ACC112 (cell line): ENCODE measurements at regions not wholly inside any gene's neighbourhood (a gene's known extent, or its start where the extent isn't known, plus 50 kb on each side); places are given as distances from the start of the nearest gene placed in this dataset.

Experiments used
- H2AFZ ChIP-seq: fragments of 200-600 bp; sonication (generic); one replicate; pipeline ENCODE4 v1.6.0; 2017; ENCODE audit warnings: antibody characterized with exemption, low read length; ENCODE audit not compliant: unreplicated experiment
- H3K27ac ChIP-seq: fragments of 200-600 bp; sonication (generic); 2 replicates; pipeline ENCODE4 v1.5.1; 2014; ENCODE audit warnings: low read depth, mild to moderate bottlenecking, antibody characterized with exemption, low read length, moderate library complexity
- H3K27me3 ChIP-seq: fragments of 200-600 bp; sonication (generic); 2 replicates; pipeline ENCODE4 v1.6.1; 2014; ENCODE audit warnings: mild to moderate bottlenecking, antibody characterized with exemption, low read length, moderate library complexity, mixed read lengths; ENCODE audit not compliant: insufficient read depth
- H3K36me3 ChIP-seq: fragments of 200-600 bp; sonication (generic); 2 replicates; pipeline ENCODE4 v1.6.1; 2016; ENCODE audit warnings: mild to moderate bottlenecking, antibody characterized with exemption, low read length, moderate library complexity, mixed read lengths; ENCODE audit not compliant: insufficient read depth
- H3K4me1 ChIP-seq: fragments of 200-600 bp; sonication (generic); one replicate; pipeline ENCODE4 v1.6.1; 2016; ENCODE audit warnings: low read length, mixed read lengths; ENCODE audit not compliant: insufficient read depth, unreplicated experiment, control insufficient read depth
- H3K4me3 ChIP-seq: fragments of 200-600 bp; sonication (generic); 2 replicates; pipeline ENCODE4 v1.5.1; 2014; ENCODE audit warnings: mild to moderate bottlenecking, low read depth, low read length
- H3K79me2 ChIP-seq: fragments of 200-600 bp; sonication (generic); one replicate; pipeline ENCODE4 v1.6.0; 2016; ENCODE audit warnings: low read length; ENCODE audit not compliant: control insufficient read depth, unreplicated experiment, insufficient read depth

DNA sequence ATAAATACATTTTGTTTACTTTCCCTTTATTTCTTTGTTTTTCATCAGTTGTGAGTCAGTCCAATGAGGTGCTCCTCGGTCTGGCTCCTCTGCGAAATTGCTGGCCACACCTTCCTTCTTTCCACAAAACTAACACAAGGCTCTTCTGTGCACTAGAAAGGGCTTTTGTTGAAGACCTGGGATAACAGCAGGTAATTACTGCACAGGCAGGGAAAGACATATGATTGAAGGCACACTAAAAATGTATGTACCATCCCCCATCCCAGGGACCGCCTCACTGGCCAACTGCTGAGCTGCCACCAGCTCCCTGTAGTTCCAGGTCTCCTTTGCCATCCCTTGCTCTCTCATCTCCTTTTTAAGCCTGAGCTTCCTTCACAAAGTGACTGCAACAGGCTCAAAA lies 180.5 kb downstream of the EFNB2 start:
- Histone ChIP-seq H3K27ac (no peak overlapping the region), H3K4me1 (peaks cover 6% of the 10 kb centered on the region), H3K79me2 (no peaks in the 10 kb centered on the region), H3K4me3 (no peak overlapping the region), H2AFZ (no peak overlapping the region), H3K36me3 (no peaks in the 10 kb centered on the region), H3K27me3 (peaks cover 17% of the 10 kb centered on the region)

DNA sequence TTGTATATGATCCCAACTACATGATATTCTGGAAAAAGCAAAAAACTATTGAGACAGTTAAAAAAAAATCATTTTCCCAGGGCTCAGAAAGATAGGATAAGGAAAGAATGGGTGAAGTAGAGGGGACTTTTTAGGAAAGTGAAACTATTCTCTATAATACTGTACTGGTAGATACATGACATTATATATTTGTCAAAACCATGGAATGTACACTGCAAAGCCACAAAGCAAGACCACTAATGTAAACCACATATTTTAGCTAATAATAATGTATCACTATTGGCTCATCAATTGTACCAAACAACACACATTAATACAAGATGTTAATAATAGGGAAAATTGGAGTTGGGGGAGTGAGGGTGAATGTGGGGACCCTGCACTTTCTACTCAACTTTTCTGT lies 182.6 kb downstream of the EFNB2 start:
- H3K27me3 ChIP-seq = peaks cover 39% of the 10 kb centered on the region
- no peak overlapping the region for H3K4me3 ChIP-seq
- peaks cover 6% of the 10 kb centered on the region for H3K4me1 ChIP-seq
- H3K27ac ChIP-seq = no peak overlapping the region
- no peak overlapping the region for H2AFZ ChIP-seq
- no peaks in the 10 kb centered on the region for H3K79me2 ChIP-seq
- no peaks in the 10 kb centered on the region for H3K36me3 ChIP-seq

DNA sequence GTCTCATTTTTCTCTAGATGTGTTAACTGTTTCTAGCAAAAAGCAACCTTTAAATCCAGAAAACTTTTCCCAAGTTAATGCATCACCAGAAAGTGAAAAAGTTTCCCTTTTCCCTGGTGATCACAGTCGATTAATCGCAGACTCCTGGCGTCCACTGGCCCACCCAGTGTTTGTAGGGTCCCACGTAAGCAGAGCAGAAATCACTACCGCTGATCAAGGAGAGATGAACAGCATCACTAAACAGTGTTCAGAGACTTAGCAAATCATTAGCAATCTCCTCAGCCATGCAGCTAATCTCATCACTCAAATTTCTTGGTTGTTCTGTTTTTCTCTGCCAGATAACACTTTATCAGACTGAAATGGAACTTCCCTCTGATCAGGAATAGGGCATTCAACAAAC lies 184.2 kb downstream of the EFNB2 start:
- Histone ChIP-seq H3K79me2 (no peaks in the 10 kb centered on the region), H2AFZ (no peak overlapping the region), H3K4me1 (no peaks in the 10 kb centered on the region), H3K36me3 (no peaks in the 10 kb centered on the region), H3K27ac (no peak overlapping the region), H3K4me3 (no peak overlapping the region), H3K27me3 (peaks cover 50% of the 10 kb centered on the region)

DNA sequence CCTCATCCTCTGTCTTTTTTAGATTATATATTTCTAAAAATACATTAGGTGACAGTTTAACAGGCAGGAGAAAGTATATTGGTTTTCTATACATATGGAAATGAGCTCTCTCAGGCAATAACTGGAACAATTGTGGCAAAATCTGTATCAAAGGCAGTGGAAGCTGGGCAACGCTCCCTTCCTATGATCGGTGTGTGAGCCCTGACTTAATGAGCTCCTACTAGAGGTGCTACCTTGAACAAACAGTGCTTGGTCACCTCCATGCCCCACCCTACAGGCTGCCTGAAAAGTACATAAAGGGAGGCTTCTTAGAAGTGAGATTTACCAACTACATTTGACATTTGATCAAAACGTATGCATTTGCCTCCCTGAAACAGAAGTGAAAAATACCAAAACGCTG lies 185.3 kb downstream of the EFNB2 start:
- Histone ChIP-seq H3K4me3 (no peak overlapping the region), H3K27me3 (peaks cover 50% of the 10 kb centered on the region), H3K4me1 (no peaks in the 10 kb centered on the region), H3K27ac (no peak overlapping the region), H3K36me3 (no peaks in the 10 kb centered on the region), H3K79me2 (no peaks in the 10 kb centered on the region), H2AFZ (no peak overlapping the region)

DNA sequence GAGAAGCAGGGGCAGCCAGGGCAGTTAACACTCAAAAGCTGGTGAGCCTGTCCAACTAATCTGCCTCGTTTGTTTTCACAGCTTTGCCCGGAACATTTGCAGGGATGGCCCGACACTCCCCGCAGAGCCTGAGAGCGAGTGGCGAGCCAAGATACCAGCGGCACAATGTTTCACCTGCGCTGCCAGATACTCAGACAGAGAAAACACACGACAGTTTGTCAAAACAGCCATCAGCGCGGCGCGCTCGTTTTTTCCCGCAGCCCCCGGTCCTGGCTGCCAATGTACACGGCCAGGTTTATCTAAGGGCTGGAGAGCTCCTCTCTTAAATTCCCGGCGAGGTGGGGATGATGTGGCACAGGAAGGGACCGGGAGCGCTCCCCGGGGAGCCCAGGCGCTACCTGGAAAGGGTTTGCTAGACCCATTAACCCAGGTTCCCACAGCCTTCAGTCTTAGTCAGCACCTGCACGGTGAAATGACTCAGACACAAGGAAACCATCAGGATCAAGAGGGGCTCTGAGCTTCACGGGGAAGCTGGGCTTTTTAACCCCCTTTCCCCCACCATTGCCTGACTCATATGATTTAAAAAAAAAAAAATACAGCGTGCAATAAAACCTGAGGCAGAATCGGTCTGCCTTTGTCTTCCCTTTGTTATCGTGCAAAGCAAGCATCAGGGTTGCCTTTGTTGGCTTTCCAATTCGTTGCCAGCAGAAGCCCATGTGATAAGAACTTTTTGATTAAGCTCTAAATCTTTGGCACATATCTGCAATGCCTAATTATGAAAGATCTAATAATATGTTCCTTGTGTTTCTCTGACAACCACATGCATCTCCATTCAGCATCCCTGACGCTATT lies 186.2 kb downstream of the EFNB2 start:
- Histone ChIP-seq H3K27ac (no peak overlapping the region), H3K79me2 (no peaks in the 10 kb centered on the region), H3K4me1 (no peaks in the 10 kb centered on the region), H3K27me3 (peaks cover 50% of the 10 kb centered on the region), H3K36me3 (no peaks in the 10 kb centered on the region), H3K4me3 (peak overlapping the region; percentile 41), H2AFZ (no peak overlapping the region)

DNA sequence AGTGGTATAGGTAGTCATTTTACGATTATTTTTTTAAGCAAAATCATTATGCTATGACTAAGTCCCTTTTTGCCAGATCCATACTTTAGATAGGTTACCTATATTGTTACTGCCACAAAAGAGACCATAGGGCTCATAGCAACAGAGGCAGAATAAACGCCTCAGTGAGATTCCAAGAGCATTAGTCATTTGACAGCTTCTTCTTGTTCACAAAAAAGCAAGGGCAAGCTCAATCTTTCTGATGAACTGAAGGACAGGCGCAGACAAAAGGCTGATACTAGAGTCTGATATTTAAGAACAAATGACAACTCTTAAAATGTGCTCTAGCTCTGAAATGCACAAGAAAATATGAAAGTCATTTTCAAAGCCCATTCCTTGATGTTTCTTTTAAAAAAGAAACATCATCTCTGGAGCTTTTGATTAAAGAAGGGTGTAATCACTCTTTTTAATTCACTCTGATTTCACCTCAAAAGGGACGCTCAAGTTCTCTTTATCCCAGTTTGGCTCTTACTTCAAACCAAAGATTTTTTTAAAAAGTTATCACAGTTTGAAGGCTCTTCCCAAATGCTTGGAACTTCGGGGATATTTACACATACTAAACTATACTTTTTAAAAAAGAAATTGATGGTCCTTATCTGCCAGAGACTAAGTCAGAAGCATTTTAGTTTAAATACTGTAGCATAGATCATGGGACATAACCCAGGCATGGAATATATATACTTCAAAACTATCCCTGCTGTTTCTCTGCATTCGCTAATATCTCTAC lies 187.2 kb downstream of the EFNB2 start:
- no peak overlapping the region for H3K4me3 ChIP-seq
- H3K27me3 ChIP-seq = peaks cover 50% of the 10 kb centered on the region
- no peaks in the 10 kb centered on the region for H3K4me1 ChIP-seq
- H3K27ac ChIP-seq = no peak overlapping the region
- no peaks in the 10 kb centered on the region for H3K36me3 ChIP-seq
- no peaks in the 10 kb centered on the region for H3K79me2 ChIP-seq
- no peak overlapping the region for H2AFZ ChIP-seq

DNA sequence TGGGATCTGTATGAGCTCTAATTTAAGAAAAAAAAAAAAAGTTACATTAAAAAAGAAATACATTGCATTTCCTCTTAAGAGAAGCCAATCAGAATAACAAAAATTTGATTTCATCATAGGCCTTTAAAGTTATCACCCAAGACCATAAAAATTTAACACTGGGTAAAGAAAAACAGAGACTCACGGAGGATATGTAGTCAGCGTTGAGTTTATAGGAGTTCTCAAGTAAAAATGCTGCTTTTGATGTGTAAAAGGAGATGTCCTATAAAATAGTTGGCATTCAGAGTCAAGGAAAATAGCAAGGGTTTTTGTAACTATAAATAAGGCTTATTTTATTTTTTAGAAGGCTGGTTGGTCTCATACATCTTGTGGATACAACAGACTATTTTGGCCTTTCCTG lies 191.1 kb downstream of the EFNB2 start:
- Histone ChIP-seq H3K4me1 (no peaks in the 10 kb centered on the region), H3K4me3 (no peak overlapping the region), H3K27me3 (peaks cover 26% of the 10 kb centered on the region), H3K36me3 (no peaks in the 10 kb centered on the region), H3K79me2 (no peaks in the 10 kb centered on the region), H3K27ac (no peak overlapping the region), H2AFZ (no peak overlapping the region)

DNA sequence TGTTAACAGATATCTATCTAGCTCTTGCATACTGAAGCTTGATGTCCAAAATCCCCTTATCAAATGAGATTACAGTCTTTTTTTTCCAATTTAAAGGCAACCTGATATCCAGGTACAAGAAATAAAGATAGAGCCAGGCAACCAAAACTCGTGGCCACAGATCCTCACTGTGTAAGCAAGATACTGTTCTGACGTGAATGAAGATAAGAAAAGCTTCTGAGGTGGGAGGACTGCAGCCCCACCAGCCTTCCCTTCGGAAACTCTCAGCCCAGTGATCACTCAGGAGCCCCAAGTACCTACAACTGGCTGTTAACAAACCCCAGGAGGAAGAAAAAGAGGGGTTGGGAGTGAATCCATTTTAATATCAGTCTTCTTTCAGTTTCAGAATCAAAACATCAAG lies 191.6 kb downstream of the EFNB2 start:
- Histone ChIP-seq H3K27me3 (peaks cover 21% of the 10 kb centered on the region), H3K79me2 (no peaks in the 10 kb centered on the region), H3K36me3 (no peaks in the 10 kb centered on the region), H2AFZ (peak overlapping the region; percentile 74), H3K4me3 (peak overlapping the region; percentile 67), H3K4me1 (no peaks in the 10 kb centered on the region), H3K27ac (no peak overlapping the region)

DNA sequence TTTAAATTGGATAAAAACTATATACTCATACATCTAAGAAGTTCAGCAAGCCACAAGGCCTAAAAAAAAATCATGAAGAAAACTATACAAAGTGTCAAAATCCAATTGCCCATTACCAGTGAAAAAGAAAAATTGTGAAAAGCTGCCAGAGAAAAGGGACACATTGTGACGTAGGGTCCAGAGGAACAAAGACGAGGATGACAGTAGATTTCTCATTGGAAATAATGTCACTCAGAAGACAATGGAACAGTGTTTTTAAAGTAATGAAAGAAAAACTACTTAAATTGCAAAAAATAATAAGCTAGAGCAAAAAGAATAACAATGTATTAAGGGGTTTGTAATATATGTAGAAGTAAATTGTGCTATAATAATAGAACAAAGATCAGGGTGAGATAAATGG lies 195.2 kb downstream of the EFNB2 start:
- no peaks in the 10 kb centered on the region for H3K79me2 ChIP-seq
- no peak overlapping the region for H3K4me3 ChIP-seq
- no peak overlapping the region for H2AFZ ChIP-seq
- no peaks in the 10 kb centered on the region for H3K4me1 ChIP-seq
- H3K27ac ChIP-seq = no peak overlapping the region
- H3K27me3 ChIP-seq = no peaks in the 10 kb centered on the region
- H3K36me3 ChIP-seq = no peaks in the 10 kb centered on the region

DNA sequence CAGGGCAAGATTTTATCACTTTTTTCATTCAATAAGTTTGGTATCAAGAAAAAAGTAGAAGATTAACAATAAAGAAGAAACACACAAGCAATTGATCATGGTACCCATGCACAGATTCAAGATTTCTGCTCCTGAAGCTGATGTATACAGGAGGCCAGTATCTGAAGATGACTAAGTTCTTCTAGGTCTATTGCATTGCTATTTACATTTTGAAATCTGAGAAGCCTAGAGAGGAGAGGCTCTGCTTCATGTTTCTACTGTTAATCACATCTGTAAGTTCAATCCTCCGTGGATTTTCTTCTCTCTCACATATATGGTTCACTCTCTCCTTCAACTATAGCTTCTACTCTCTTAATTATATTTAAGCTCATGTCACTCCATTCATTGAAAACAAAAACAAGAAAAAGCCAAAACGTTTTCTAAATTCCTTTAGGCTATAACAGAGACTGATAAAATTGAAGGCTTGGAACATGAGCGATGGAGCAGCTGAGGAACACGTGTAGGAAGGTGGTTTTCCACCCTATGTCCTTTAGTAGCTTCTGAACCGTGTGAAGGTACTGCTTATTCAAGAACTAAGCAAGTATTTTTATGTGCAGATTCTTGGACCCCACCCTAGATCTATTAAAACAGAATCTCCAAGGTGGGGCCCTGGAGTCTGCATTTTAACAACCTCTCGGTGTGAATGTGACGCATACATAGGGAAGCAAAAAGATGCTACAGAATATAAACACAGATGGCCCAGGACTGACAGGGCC lies 198.2 kb downstream of the EFNB2 start:
- Histone ChIP-seq H3K79me2 (no peaks in the 10 kb centered on the region), H3K4me3 (no peak overlapping the region), H3K27me3 (0 out of 2 replicates have a peak, but pooled peaks cover 7% of the 10 kb centered on the region), H2AFZ (no peak overlapping the region), H3K4me1 (no peaks in the 10 kb centered on the region), H3K27ac (no peak overlapping the region), H3K36me3 (no peaks in the 10 kb centered on the region)
